HCT116 (cell line): ENCODE measurements at regions not wholly inside any gene's neighbourhood (a gene's known extent, or its start where the extent isn't known, plus 50 kb on each side); places are given as distances from the start of the nearest gene placed in this dataset.

Experiments used
- CBX3 ChIP-seq: IDR thresholded peaks from 2 replicates; pipeline ENCODE4 v1.6.1; 2012; ENCODE audit warnings: low read depth
- CTCF ChIP-seq, 3 experiments: fragments of 200-600 bp in 1 of 3; sonication (generic) in 1 of 3; IDR thresholded peaks in 2 of 3; conservative IDR thresholded peaks in 1 of 3; 2 replicates each; pipeline ENCODE4 v1.5.1; 2012 to 2017; ENCODE audit warnings: low read depth in 2 of 3, low read length in 2 of 3, antibody characterized with exemption in 1 of 3, borderline replicate concordance in 1 of 3, control low read depth in 1 of 3, mild to moderate bottlenecking in 1 of 3, mixed read lengths in 1 of 3, mixed run types in 1 of 3, moderate library complexity in 1 of 3; ENCODE audit not compliant: insufficient read depth in 1 of 3
- EGR1 ChIP-seq: IDR thresholded peaks from 2 replicates; pipeline ENCODE4 v1.6.1; 2012; ENCODE audit warnings: low read depth
- EZH2 ChIP-seq: fragments of 200-600 bp; sonication (generic); IDR thresholded peaks from 2 replicates; pipeline ENCODE4 v1.6.1; 2017; ENCODE audit warnings: antibody characterized with exemption, mixed run types
- JUND ChIP-seq: IDR thresholded peaks from 2 replicates; pipeline ENCODE4 v1.6.1; 2012
- POLR2A ChIP-seq: IDR thresholded peaks from 2 replicates; pipeline ENCODE4 v1.7.0; 2011; ENCODE audit warnings: borderline replicate concordance; ENCODE audit not compliant: insufficient read depth, insufficient read length; ENCODE audit errors: extremely low read depth
- POLR2AphosphoS5 ChIP-seq: IDR thresholded peaks from 2 replicates; pipeline ENCODE4 v1.6.1; 2011; ENCODE audit warnings: mild to moderate bottlenecking, low read depth, low read length, moderate library complexity
- YY1 ChIP-seq: IDR thresholded peaks from 2 replicates; pipeline ENCODE4 v1.6.1; 2011; ENCODE audit warnings: low read length, low read depth, moderate library complexity, mild to moderate bottlenecking; ENCODE audit not compliant: insufficient replicate concordance; ENCODE audit errors: extremely low read depth
- TF ChIP-seq, protein P1 (sequence below): IDR thresholded peaks from 2 replicates; pipeline ENCODE4 v1.6.1; 2012

- no peak for TF ChIP-seq CBX3
- TF ChIP-seq, protein P1, sequence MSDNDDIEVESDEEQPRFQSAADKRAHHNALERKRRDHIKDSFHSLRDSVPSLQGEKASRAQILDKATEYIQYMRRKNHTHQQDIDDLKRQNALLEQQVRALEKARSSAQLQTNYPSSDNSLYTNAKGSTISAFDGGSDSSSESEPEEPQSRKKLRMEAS = no peak
- TF ChIP-seq CTCF (IDR thresholded peaks at IDR 0.05 in 2 of 3, conservative IDR thresholded peaks at IDR 0.05 in 1 of 3; ENCODE audit: borderline replicate concordance in 1 of 3, insufficient read depth in 1 of 3, low read depth in 2 of 3, low read length in 2 of 3) = no peak
- no peak for TF ChIP-seq EGR1
- TF ChIP-seq JUND = no peak
- TF ChIP-seq POLR2A = no peak
- TF ChIP-seq YY1 = no peak
- TF ChIP-seq POLR2AphosphoS5 = no peak
- no peak for TF ChIP-seq EZH2
Measured at GRCh38 chr1:208728815-208729214, 484.6 kb upstream of the PLXNA2 start.
